Natural killer cell (primary cell): ENCODE measurements at regions not wholly inside any gene's neighbourhood (a gene's known extent, or its start where the extent isn't known, plus 50 kb on each side); places are given as distances from the start of the nearest gene placed in this dataset.

ENCODE experiments used
- ATAC-seq, 3 donors: fragments of 150-1000 bp in 2 of 3; fragments of 200-7000 bp in 1 of 3; cut with Tn5 transposase; 1 replicate in 1 of 3; 2 replicates in 2 of 3; pipeline ENCODE4 v1.10.0; 2021; ENCODE audit warnings: mild to moderate bottlenecking in 2 of 3, moderate library complexity in 2 of 3
- DNase-seq, 2 donors: peaks; one replicate each; pipeline versions ENCODE4 v3.0.0 to v3.0.0-alpha.2; 2013 to 2021; ENCODE audit warnings: mixed read lengths in 1 of 2
- H3K27ac ChIP-seq: one replicate; pipeline ENCODE4 v1.5.1; 2013; ENCODE audit warnings: mild to moderate bottlenecking, low read length
- H3K27me3 ChIP-seq: one replicate; pipeline ENCODE4 v1.6.1; 2013; ENCODE audit warnings: low read length; ENCODE audit not compliant: control insufficient read depth, insufficient read depth
- H3K36me3 ChIP-seq: one replicate; pipeline ENCODE4 v1.6.1; 2013; ENCODE audit warnings: low read length; ENCODE audit not compliant: control insufficient read depth, insufficient read depth
- H3K4me1 ChIP-seq: one replicate; pipeline ENCODE4 v1.6.1; 2013; ENCODE audit warnings: low read length; ENCODE audit not compliant: control insufficient read depth, insufficient read depth
- H3K4me3 ChIP-seq: one replicate; pipeline ENCODE4 v1.5.1; 2013; ENCODE audit warnings: low read length
- H3K9me3 ChIP-seq: one replicate; pipeline ENCODE4 v1.6.1; 2013; ENCODE audit warnings: low read length; ENCODE audit not compliant: control insufficient read depth, insufficient read depth
- H3K27ac Mint-ChIP-seq, 2 donors: one replicate each; pipeline ENCODE4 v1.8.0; 2022; ENCODE audit warnings: mild to moderate bottlenecking in 2 of 2, mixed read lengths in 2 of 2, moderate library complexity in 1 of 2
- H3K27me3 Mint-ChIP-seq, 2 donors: one replicate each; pipeline ENCODE4 v1.8.0; 2022; ENCODE audit warnings: low read depth in 2 of 2, mixed read lengths in 2 of 2
- H3K36me3 Mint-ChIP-seq: one replicate; pipeline ENCODE4 v1.8.0; 2022; ENCODE audit warnings: mixed read lengths
- H3K4me1 Mint-ChIP-seq, 2 donors: one replicate each; pipeline ENCODE4 v1.8.0; 2022; ENCODE audit warnings: mixed read lengths in 2 of 2
- H3K4me3 Mint-ChIP-seq: one replicate; pipeline ENCODE4 v1.8.0; 2022; ENCODE audit warnings: mild to moderate bottlenecking, moderate library complexity, mixed read lengths
- H3K9me3 Mint-ChIP-seq, 2 donors: one replicate each; pipeline ENCODE4 v1.8.0; 2022; ENCODE audit warnings: mixed read lengths in 2 of 2
- WGBS: methylation state at CpG from one replicate; pipeline ENCODE4 v1.1.7; 2013; ENCODE audit warnings: missing lambda C conversion rate; ENCODE audit not compliant: insufficient coverage; 5-methylcytosine and 5-hydroxymethylcytosine counted together
- intact Hi-C: fragments of 100-400 bp; cut with micrococcal nuclease; formaldehyde crosslinking; loops from one replicate; pipeline ENCODE4 v1.14.2; 2022
- TF ChIP-seq, protein P1 (sequence below): fragments of 200-600 bp; IDR thresholded peaks from one replicate; pipeline ENCODE4 v1.8.0; 2022; ENCODE audit warnings: antibody characterized with exemption

DNA sequence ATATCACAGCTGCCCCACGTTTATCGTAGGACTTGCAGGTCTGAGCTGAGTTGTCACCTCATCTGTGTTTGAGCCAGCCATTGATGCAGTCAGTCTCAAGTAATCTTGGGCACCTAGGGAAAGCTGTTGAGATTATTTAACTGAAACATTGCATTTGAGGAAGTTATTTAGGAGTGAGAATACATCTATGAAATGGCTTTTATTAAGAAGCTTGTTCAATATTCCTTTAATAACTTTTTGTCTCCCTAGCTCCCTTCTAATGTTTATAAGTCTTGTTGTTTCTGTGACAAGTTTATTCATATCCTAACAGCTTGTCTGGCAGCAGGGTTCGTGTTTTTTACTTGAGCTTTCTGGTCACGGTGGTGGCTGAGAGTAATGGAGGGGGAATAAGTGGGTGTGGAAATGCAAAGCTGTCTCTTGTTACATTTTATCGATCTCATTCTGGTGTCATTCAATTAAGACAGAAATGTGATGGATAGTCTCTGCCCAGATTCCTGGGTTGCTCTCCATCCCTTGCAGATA, 555.9 kb downstream of the USP25 start:
- no peaks in the 10 kb centered on the region for H3K4me1 Mint-ChIP-seq
- no peaks in the 10 kb centered on the region for H3K9me3 ChIP-seq
- TF ChIP-seq, protein P1, sequence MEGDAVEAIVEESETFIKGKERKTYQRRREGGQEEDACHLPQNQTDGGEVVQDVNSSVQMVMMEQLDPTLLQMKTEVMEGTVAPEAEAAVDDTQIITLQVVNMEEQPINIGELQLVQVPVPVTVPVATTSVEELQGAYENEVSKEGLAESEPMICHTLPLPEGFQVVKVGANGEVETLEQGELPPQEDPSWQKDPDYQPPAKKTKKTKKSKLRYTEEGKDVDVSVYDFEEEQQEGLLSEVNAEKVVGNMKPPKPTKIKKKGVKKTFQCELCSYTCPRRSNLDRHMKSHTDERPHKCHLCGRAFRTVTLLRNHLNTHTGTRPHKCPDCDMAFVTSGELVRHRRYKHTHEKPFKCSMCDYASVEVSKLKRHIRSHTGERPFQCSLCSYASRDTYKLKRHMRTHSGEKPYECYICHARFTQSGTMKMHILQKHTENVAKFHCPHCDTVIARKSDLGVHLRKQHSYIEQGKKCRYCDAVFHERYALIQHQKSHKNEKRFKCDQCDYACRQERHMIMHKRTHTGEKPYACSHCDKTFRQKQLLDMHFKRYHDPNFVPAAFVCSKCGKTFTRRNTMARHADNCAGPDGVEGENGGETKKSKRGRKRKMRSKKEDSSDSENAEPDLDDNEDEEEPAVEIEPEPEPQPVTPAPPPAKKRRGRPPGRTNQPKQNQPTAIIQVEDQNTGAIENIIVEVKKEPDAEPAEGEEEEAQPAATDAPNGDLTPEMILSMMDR: no peak
- no peaks in the 10 kb centered on the region for H3K4me1 ChIP-seq
- no peak overlapping the region for H3K27ac ChIP-seq
- no peaks in the 10 kb centered on the region for H3K27me3 Mint-ChIP-seq
- ATAC-seq: no peak
- H3K36me3 Mint-ChIP-seq: no peaks in the 10 kb centered on the region
- no peak overlapping the region for H3K4me3 Mint-ChIP-seq
- H3K4me3 ChIP-seq: no peak overlapping the region
- H3K36me3 ChIP-seq: no peaks in the 10 kb centered on the region
- no peak overlapping the region for H3K27ac Mint-ChIP-seq
- H3K9me3 Mint-ChIP-seq: peaks cover 0 to 4% of the 10 kb centered on the region in 2 donors
- 86% methylated on average over 5 of the region's 5 CpGs for WGBS
- H3K27me3 ChIP-seq: no peaks in the 10 kb centered on the region
- DNase-seq: no peak
- intact Hi-C loops: no loop called here

DNA sequence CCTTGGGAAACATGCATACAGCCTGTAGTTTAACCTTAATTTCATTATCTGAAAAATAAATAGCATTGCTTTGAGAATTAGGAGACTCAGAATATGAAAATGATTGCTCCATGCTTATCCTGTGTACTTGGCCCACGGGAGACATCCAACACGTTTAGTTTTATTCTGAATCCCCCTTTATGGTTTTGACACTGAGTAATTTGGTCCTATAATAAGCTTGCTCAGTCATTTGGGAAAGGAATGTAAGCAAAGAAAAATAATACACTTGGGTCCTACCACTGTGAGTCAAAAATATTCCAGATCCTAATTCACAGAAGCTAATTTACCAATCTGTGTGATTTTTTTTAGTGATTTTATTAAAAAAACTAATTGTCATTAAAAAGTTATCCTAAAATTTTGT, 557.3 kb downstream of the USP25 start:
- 84% methylated on average over 2 of the region's 2 CpGs for WGBS
- intact Hi-C loops: no loop called here
- Histone ChIP-seq H3K27ac (no peak overlapping the region), H3K9me3 (no peaks in the 10 kb centered on the region), H3K4me1 (no peaks in the 10 kb centered on the region), H3K36me3 (no peaks in the 10 kb centered on the region), H3K27me3 (no peaks in the 10 kb centered on the region), H3K4me3 (no peak overlapping the region)
- H3K9me3 Mint-ChIP-seq: peaks cover 0 to 4% of the 10 kb centered on the region in 2 donors
- TF ChIP-seq, protein P1: no peak
- no peaks in the 10 kb centered on the region for H3K27me3 Mint-ChIP-seq
- peaks cover 5% of the 10 kb centered on the region for H3K36me3 Mint-ChIP-seq
- H3K27ac Mint-ChIP-seq: no peak overlapping the region
- no peak for ATAC-seq
- no peaks in the 10 kb centered on the region for H3K4me1 Mint-ChIP-seq
- H3K4me3 Mint-ChIP-seq: no peak overlapping the region
- no peak for DNase-seq

DNA sequence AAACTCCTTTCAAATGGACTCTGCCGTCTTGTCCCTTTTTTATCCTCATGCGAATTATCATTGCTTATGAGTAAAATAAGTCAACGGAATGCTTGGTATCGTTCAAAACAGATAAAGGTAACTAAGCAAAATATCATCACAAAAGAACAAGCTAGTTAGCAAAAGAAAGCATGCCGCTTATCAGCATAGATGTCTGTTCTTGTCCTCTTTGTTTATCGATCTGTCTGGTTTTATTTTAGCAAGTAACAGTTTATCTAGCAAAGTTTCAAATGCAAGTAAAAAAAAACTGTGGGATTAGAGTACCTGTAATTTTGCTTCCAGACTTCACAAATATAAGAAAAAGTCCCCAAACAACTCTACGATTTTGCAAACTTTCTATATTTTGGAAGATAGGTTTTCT, 561.5 kb downstream of the USP25 start:
- no peaks in the 10 kb centered on the region for H3K27me3 ChIP-seq
- ATAC-seq: no peak
- Mint-ChIP-seq H3K36me3 (peaks cover 5% of the 10 kb centered on the region), H3K27me3 (no peaks in the 10 kb centered on the region), H3K27ac (no peak overlapping the region), H3K4me3 (no peak overlapping the region), H3K9me3 (peaks cover 5 to 8% of the 10 kb centered on the region in 2 donors), H3K4me1 (no peaks in the 10 kb centered on the region)
- no peak overlapping the region for H3K4me3 ChIP-seq
- no peaks in the 10 kb centered on the region for H3K4me1 ChIP-seq
- H3K36me3 ChIP-seq: no peaks in the 10 kb centered on the region
- intact Hi-C loops: no loop called here
- no peaks in the 10 kb centered on the region for H3K9me3 ChIP-seq
- TF ChIP-seq, protein P1: no peak
- 97% methylated on average over 6 of the region's 7 CpGs for WGBS
- DNase-seq: no peak
- no peak overlapping the region for H3K27ac ChIP-seq

DNA sequence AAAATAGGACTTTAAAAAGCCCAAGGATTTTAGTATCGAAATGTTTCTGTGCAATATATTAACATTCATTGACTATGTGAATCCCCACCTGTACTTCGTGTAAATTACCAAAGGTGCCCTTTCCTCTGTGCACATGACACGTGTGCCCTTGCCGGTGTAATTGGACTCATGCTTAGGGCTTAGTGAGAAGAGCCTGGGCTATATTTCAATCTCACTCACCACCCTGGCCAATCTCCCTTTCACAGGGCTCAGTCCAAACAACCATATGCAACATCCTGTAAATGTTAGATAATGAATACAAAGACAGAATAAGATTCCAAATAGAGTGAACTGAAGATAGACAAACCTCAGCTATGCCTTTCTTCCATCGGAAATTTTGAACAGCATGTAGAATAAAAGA, 564.3 kb downstream of the USP25 start:
- Mint-ChIP-seq H3K27me3 (no peaks in the 10 kb centered on the region), H3K4me3 (no peak overlapping the region), H3K9me3 (peaks cover 12 to 16% of the 10 kb centered on the region in 2 donors), H3K36me3 (peaks cover 5% of the 10 kb centered on the region), H3K27ac (no peak overlapping the region), H3K4me1 (no peaks in the 10 kb centered on the region)
- intact Hi-C loops: no loop called here
- H3K27ac ChIP-seq: no peak overlapping the region
- H3K9me3 ChIP-seq: no peaks in the 10 kb centered on the region
- H3K36me3 ChIP-seq: no peaks in the 10 kb centered on the region
- no peak for DNase-seq
- no peak for ATAC-seq
- 96% methylated on average over 4 of the region's 5 CpGs for WGBS
- no peaks in the 10 kb centered on the region for H3K27me3 ChIP-seq
- no peaks in the 10 kb centered on the region for H3K4me1 ChIP-seq
- no peak overlapping the region for H3K4me3 ChIP-seq
- TF ChIP-seq, protein P1: no peak
